ENCODE measurements at regions not wholly inside any gene's neighbourhood (a gene's known extent, or its start where the extent isn't known, plus 50 kb on each side); places are given as distances from the start of the nearest gene placed in this dataset.

DNA sequence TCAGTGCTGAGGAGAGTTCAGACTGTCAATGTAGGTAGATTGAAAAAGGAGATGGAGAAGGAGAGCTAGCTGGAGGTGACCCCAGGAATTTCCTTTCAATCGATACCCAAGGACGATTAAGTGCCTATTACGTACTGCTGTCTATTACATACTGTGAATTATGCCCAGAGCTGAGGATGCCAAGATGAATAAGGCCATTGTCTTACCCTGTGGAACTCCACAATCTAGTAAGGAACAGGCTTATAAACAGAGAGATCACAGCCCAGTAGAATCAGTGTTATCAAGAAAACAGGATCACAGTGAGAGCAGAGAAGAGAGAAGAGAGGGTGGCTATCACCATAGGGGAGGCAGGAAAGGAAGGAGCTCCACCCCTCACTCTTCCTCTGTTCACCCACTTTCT is 54.1 kb upstream of the PDE8B start (continued):
- TF ChIP-seq DDX20 (tag; IDR thresholded peaks at IDR 0.05; ENCODE audit: low read depth) (no peak), NCOA4 (IDR thresholded peaks at IDR 0.05; ENCODE audit: partially characterized antibody) (no peak), MEF2A (IDR thresholded peaks at IDR 0.05; ENCODE audit: control insufficient read depth, low read depth, low read length) (no peak)

DNA sequence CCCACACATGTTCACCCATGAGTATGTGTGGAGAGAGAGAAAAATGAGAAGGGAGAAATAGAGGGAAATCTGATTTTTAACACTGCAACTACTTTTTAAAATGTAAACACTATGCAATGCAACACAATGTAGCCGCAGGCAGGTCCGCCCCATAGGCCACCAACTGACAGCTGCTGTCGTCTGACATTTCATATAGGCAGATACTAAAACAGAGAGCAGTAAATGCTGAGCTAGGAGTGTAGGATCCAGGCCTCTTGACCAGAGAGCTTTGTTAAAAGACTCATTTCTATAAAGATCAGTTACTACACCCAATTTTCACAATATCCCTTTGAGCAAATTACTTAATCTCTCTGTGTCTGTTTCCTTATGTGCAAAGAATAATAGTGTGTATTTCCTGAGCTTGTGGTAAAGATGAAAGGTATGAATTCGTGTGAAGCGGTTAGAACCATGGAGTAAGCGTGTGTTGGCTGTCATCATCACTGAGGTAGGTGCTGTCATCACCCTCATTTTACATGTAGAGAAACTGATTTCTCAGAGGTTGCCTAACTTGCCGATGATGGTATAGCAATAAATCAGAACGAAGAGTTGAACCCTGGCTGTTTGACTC is 55.2 kb upstream of the PDE8B start:
- Histone ChIP-seq H4K20me1 (replicated peaks; ENCODE audit: control insufficient read depth, insufficient read depth, low read length) (no peaks in the 10 kb centered on the region), H3K9me1 (ENCODE audit: control insufficient read depth, insufficient read depth, low read length) (no peaks in the 10 kb centered on the region), H3K27ac (ENCODE audit: extremely low read depth, low read depth, low read length) (no peak overlapping the region), H3K4me1 (replicated peaks in 1 of 2; ENCODE audit: control insufficient read depth in 2 of 2, insufficient read depth in 2 of 2, low read length in 2 of 2) (no peaks in the 10 kb centered on the region), H3K9ac (ENCODE audit: insufficient read depth in 1 of 2, low read depth in 2 of 2, low read length in 2 of 2) (no peak overlapping the region), H3K4me3 (no peak overlapping the region), H3K36me3 (ENCODE audit: control insufficient read depth, insufficient read depth, low read length) (no peaks in the 10 kb centered on the region), H3K9me3 (replicated peaks; ENCODE audit: control insufficient read depth, insufficient read depth, low read depth, low read length) (no peaks in the 10 kb centered on the region), H2AFZ (ENCODE audit: low read depth, low read length) (no peak overlapping the region), H3K4me2 (ENCODE audit: insufficient read depth, low read length) (no peak overlapping the region), H3K27me3 (ENCODE audit: control insufficient read depth in 2 of 2, insufficient read depth in 2 of 2, low read length in 2 of 2) (peaks cover 3 to 19% of the 10 kb centered on the region in 2 experiments; a peak in 1 of 5 replicates), H3K79me2 (ENCODE audit: control insufficient read depth, insufficient read depth, low read length) (no peaks in the 10 kb centered on the region)
- ChIA-PET CTCF (ENCODE audit: low intra/inter-chr PET ratio) (no interaction called here), POLR2A (interaction anchor here (1.2 to 2.2 kb wide), 2 partner anchors 10 to 336 kb away, joined by 3 to 6 read pairs; no protein-coding TSS in a partner anchor)
- 5% methylated on average over 8 of the region's 8 CpGs for WGBS (ENCODE audit: insufficient coverage, low coverage, missing lambda C conversion rate)
- intact Hi-C loops (cut with micrococcal nuclease) (no loop called here), in situ Hi-C loops (cut with MboI) (no loop called here)
- no TSS peak for BruUV-seq (replicated peaks)
- TF ChIP-seq ETS2 (tag; IDR thresholded peaks at IDR 0.05; ENCODE audit: borderline replicate concordance, poor library complexity, severe bottlenecking), result no peak
- FAIRE-seq (no peak), DNase-seq (ENCODE audit: extremely low read depth in 1 of 4, low spot score in 3 of 4) (no peak), ATAC-seq (no peak)

Data from K562 (cell line).